GM23338 (cell line): ENCODE measurements at regions not wholly inside any gene's neighbourhood (a gene's known extent, or its start where the extent isn't known, plus 50 kb on each side); places are given as distances from the start of the nearest gene placed in this dataset.

Experiments
- ATAC-seq: fragments of 200-7000 bp; cut with Tn5 transposase; 3 replicates; pipeline ENCODE4 v1.9.1; 2020
- DNase-seq: peaks from one replicate; pipeline ENCODE4 v3.0.0-alpha.2; 2015; ENCODE audit warnings: low spot score
- H2AFZ ChIP-seq: fragments of 200-600 bp; sonication (generic); 2 replicates; pipeline ENCODE4 v1.8.0; 2016; ENCODE audit warnings: antibody characterized with exemption, mild to moderate bottlenecking, moderate library complexity
- H3F3A ChIP-seq: fragments of 200-600 bp; sonication (generic); replicated peaks from 2 replicates; pipeline ENCODE4 v1.8.0; 2017; ENCODE audit warnings: antibody characterized with exemption, mixed run types, low read depth
- H3K27ac ChIP-seq: fragments of 200-600 bp; sonication (generic); 2 replicates; pipeline ENCODE4 v1.6.1; 2016; ENCODE audit warnings: low read depth
- H3K27me3 ChIP-seq: fragments of 200-600 bp; sonication (generic); 2 replicates; pipeline ENCODE4 v1.8.0; 2016; ENCODE audit warnings: mild to moderate bottlenecking, mixed run types, moderate library complexity; ENCODE audit not compliant: insufficient read depth
- H3K36me3 ChIP-seq: fragments of 200-600 bp; sonication (generic); 2 replicates; pipeline ENCODE4 v1.8.0; 2016; ENCODE audit warnings: mild to moderate bottlenecking; ENCODE audit not compliant: insufficient read depth
- H3K4me1 ChIP-seq: fragments of 200-600 bp; sonication (generic); 2 replicates; pipeline ENCODE4 v1.8.0; 2016; ENCODE audit warnings: mild to moderate bottlenecking, moderate library complexity; ENCODE audit not compliant: insufficient read depth
- H3K4me2 ChIP-seq: fragments of 200-600 bp; sonication (generic); 2 replicates; pipeline ENCODE4 v1.7.1; 2017; ENCODE audit warnings: mixed run types
- H3K4me3 ChIP-seq: fragments of 200-600 bp; sonication (generic); 2 replicates; pipeline ENCODE4 v1.6.1; 2016; ENCODE audit warnings: mixed run types
- H3K79me2 ChIP-seq: fragments of 200-600 bp; sonication (generic); replicated peaks from 2 replicates; pipeline ENCODE4 v1.8.0; 2017; ENCODE audit warnings: mild to moderate bottlenecking; ENCODE audit not compliant: insufficient read depth
- H3K9me2 ChIP-seq: fragments of 200-600 bp; sonication (generic); 2 replicates; pipeline ENCODE4 v1.8.0; 2017; ENCODE audit not compliant: insufficient read depth
- H4K20me1 ChIP-seq: fragments of 200-600 bp; sonication (generic); replicated peaks from 2 replicates; pipeline ENCODE4 v1.8.0; 2017; ENCODE audit warnings: mild to moderate bottlenecking; ENCODE audit not compliant: insufficient read depth
- H3K27ac Mint-ChIP-seq: 2 replicates; pipeline ENCODE4 v1.8.0; 2020; ENCODE audit warnings: inconsistent platforms, mild to moderate bottlenecking, moderate library complexity, mixed read lengths
- H3K27me3 Mint-ChIP-seq: 3 replicates; pipeline ENCODE4 v1.8.0; 2022; ENCODE audit warnings: low read depth, mild to moderate bottlenecking, moderate library complexity, mixed read lengths, inconsistent platforms; ENCODE audit not compliant: insufficient read depth, poor library complexity
- H3K36me3 Mint-ChIP-seq: 3 replicates; pipeline ENCODE4 v1.8.0; 2021; ENCODE audit warnings: low read depth, mild to moderate bottlenecking, inconsistent platforms, moderate library complexity, mixed read lengths
- H3K4me1 Mint-ChIP-seq: 3 replicates; pipeline ENCODE4 v1.8.0; 2020; ENCODE audit warnings: mild to moderate bottlenecking, inconsistent platforms, mixed read lengths
- H3K4me3 Mint-ChIP-seq: 3 replicates; pipeline ENCODE4 v1.8.0; 2021; ENCODE audit warnings: moderate library complexity, mild to moderate bottlenecking, inconsistent platforms, mixed read lengths
- H3K9me3 Mint-ChIP-seq: 3 replicates; pipeline ENCODE4 v1.8.0; 2020; ENCODE audit warnings: moderate library complexity, mild to moderate bottlenecking, inconsistent platforms, mixed read lengths
- CREB1 ChIP-seq: fragments of 250-450 bp; sonication (Bioruptor Pico); IDR thresholded peaks from 2 replicates; pipeline ENCODE4 v1.5.0; 2020; ENCODE audit warnings: low read depth, mild to moderate bottlenecking, moderate library complexity
- ETS1 ChIP-seq: IDR thresholded peaks from 2 replicates; pipeline ENCODE4 v1.6.1; 2016; ENCODE audit warnings: antibody characterized with exemption
- EZH2 ChIP-seq: fragments of 200-600 bp; sonication (generic); IDR thresholded peaks from one replicate; pipeline ENCODE4 v1.8.0; 2017; ENCODE audit warnings: antibody characterized with exemption, mild to moderate bottlenecking, low read depth; ENCODE audit not compliant: unreplicated experiment
- EZH2phosphoT487 ChIP-seq: fragments of 200-600 bp; sonication (generic); IDR thresholded peaks from one replicate; pipeline ENCODE4 v1.8.1; 2018; ENCODE audit warnings: antibody characterized with exemption; ENCODE audit not compliant: unreplicated experiment
- JUNB ChIP-seq: IDR thresholded peaks from one replicate; pipeline ENCODE4 v1.6.1; 2016; ENCODE audit warnings: antibody characterized with exemption; ENCODE audit not compliant: unreplicated experiment
- NANOG ChIP-seq: IDR thresholded peaks from 2 replicates; pipeline ENCODE4 v1.6.1; 2016; ENCODE audit warnings: antibody characterized with exemption, borderline replicate concordance
- POLR2AphosphoS5 ChIP-seq: IDR thresholded peaks from 2 replicates; pipeline ENCODE4 v1.6.1; 2016; ENCODE audit warnings: antibody characterized with exemption, low read depth
- STAT1 ChIP-seq: IDR thresholded peaks from one replicate; pipeline ENCODE4 v1.6.1; 2016; ENCODE audit warnings: antibody characterized with exemption; ENCODE audit not compliant: unreplicated experiment
- ZNF114 ChIP-seq: fragments of 250-450 bp; sonication (Bioruptor Pico); IDR thresholded peaks from 2 replicates; pipeline ENCODE4 v1.5.0; 2020; ENCODE audit warnings: mild to moderate bottlenecking, moderate library complexity
- ZNF331 ChIP-seq: fragments of 250-450 bp; sonication (Bioruptor Pico); IDR thresholded peaks from 2 replicates; pipeline ENCODE4 v1.5.0; 2020; ENCODE audit warnings: low read depth, mild to moderate bottlenecking, moderate library complexity
- TF ChIP-seq, protein P1 (sequence below): IDR thresholded peaks from one replicate; pipeline ENCODE4 v1.6.1; 2018; ENCODE audit warnings: antibody characterized with exemption; ENCODE audit not compliant: unreplicated experiment
- TF ChIP-seq, protein P2 (sequence below), 2 experiments: fragments of 200-600 bp in 1 of 2; sonication (generic) in 1 of 2; conservative IDR thresholded peaks; 2 replicates each; pipeline versions ENCODE4 v1.5.1 to v1.6.1; 2016 to 2017; ENCODE audit warnings: antibody characterized with exemption in 2 of 2, low read depth in 2 of 2, mild to moderate bottlenecking in 2 of 2, moderate library complexity in 1 of 2

- TF ChIP-seq, protein P1, sequence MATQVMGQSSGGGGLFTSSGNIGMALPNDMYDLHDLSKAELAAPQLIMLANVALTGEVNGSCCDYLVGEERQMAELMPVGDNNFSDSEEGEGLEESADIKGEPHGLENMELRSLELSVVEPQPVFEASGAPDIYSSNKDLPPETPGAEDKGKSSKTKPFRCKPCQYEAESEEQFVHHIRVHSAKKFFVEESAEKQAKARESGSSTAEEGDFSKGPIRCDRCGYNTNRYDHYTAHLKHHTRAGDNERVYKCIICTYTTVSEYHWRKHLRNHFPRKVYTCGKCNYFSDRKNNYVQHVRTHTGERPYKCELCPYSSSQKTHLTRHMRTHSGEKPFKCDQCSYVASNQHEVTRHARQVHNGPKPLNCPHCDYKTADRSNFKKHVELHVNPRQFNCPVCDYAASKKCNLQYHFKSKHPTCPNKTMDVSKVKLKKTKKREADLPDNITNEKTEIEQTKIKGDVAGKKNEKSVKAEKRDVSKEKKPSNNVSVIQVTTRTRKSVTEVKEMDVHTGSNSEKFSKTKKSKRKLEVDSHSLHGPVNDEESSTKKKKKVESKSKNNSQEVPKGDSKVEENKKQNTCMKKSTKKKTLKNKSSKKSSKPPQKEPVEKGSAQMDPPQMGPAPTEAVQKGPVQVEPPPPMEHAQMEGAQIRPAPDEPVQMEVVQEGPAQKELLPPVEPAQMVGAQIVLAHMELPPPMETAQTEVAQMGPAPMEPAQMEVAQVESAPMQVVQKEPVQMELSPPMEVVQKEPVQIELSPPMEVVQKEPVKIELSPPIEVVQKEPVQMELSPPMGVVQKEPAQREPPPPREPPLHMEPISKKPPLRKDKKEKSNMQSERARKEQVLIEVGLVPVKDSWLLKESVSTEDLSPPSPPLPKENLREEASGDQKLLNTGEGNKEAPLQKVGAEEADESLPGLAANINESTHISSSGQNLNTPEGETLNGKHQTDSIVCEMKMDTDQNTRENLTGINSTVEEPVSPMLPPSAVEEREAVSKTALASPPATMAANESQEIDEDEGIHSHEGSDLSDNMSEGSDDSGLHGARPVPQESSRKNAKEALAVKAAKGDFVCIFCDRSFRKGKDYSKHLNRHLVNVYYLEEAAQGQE = no peak
- TF ChIP-seq NANOG = no peak
- no peak for TF ChIP-seq JUNB
- TF ChIP-seq EZH2 = no peak
- no peak for TF ChIP-seq ZNF114 (CRISPR knock-in tag)
These were observed 590.0 kb upstream of the SEMA3D start (continued) for GRCh38 chr7:85776691-85777345.

DNA sequence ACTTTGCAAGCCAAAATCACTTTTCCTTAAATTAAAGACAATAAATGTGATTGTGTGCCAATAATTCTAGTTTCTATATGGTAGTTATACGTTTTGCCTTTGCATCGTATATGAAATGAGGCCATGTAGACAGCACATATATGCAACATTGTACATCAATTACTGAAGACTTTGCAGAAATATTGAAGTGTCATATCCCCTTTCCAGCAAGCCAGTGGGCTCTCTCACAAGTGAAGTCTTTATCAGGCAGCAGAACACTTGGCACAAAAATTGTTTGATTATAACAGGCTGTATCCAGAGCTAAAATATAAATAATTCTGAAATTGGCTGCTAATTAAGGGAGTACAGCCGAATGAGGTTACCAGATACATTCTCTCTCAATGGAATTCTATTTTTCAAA lies 588.6 kb upstream of the SEMA3D start:
- no peaks in the 10 kb centered on the region for H3K9me2 ChIP-seq
- Mint-ChIP-seq H3K4me1 (no peaks in the 10 kb centered on the region), H3K36me3 (no peaks in the 10 kb centered on the region), H3K4me3 (no peak overlapping the region), H3K27me3 (no peaks in the 10 kb centered on the region), H3K9me3 (no peaks in the 10 kb centered on the region), H3K27ac (no peak overlapping the region)
- H2AFZ ChIP-seq = no peak overlapping the region
- H4K20me1 ChIP-seq = no peaks in the 10 kb centered on the region
- peaks cover 4% of the 10 kb centered on the region; the same call in 1 of the 2 replicates for H3K27me3 ChIP-seq
- H3K4me3 ChIP-seq = no peak overlapping the region
- no peaks in the 10 kb centered on the region for H3F3A ChIP-seq
- no peak overlapping the region for H3K27ac ChIP-seq
- ATAC-seq (no peak), DNase-seq (no peak)
- no peaks in the 10 kb centered on the region for H3K4me1 ChIP-seq
- no peaks in the 10 kb centered on the region for H3K36me3 ChIP-seq
- no peaks in the 10 kb centered on the region for H3K79me2 ChIP-seq
- TF ChIP-seq EZH2phosphoT487 = no peak
- no peak for TF ChIP-seq ZNF331
- TF ChIP-seq ZNF114 (CRISPR knock-in tag) = no peak
- no peak for TF ChIP-seq EZH2
- no peak for TF ChIP-seq NANOG
- no peak overlapping the region for H3K4me2 ChIP-seq

GRCh38 chr7:85774986-85775385 lies 588.1 kb upstream of the SEMA3D start:
- no peaks in the 10 kb centered on the region for H3K9me3 Mint-ChIP-seq
- no peaks in the 10 kb centered on the region for H3K36me3 Mint-ChIP-seq
- H3K4me2 ChIP-seq = no peak overlapping the region
- no peak overlapping the region for H3K4me3 ChIP-seq
- H3K27ac Mint-ChIP-seq = no peak overlapping the region
- H3K9me2 ChIP-seq = no peaks in the 10 kb centered on the region
- ATAC-seq (no peak), DNase-seq (no peak)
- H3K36me3 ChIP-seq = no peaks in the 10 kb centered on the region
- no peaks in the 10 kb centered on the region for H4K20me1 ChIP-seq
- peaks cover 5% of the 10 kb centered on the region; the same call in 1 of the 2 replicates for H3K27me3 ChIP-seq
- no peak overlapping the region for H3K27ac ChIP-seq
- no peaks in the 10 kb centered on the region for H3K4me1 ChIP-seq
- H3F3A ChIP-seq = no peaks in the 10 kb centered on the region
- no peaks in the 10 kb centered on the region for H3K79me2 ChIP-seq
- H3K4me3 Mint-ChIP-seq = no peak overlapping the region
- no peaks in the 10 kb centered on the region for H3K27me3 Mint-ChIP-seq
- H3K4me1 Mint-ChIP-seq = no peaks in the 10 kb centered on the region
- no peak overlapping the region for H2AFZ ChIP-seq
- TF ChIP-seq EZH2 (no peak), NANOG (no peak), EZH2phosphoT487 (no peak), POLR2AphosphoS5 (no peak), ZNF331 (no peak), CREB1 (CRISPR knock-in tag) (no peak), ETS1 (no peak), STAT1 (no peak), ZNF114 (CRISPR knock-in tag) (no peak), JUNB (no peak)
- TF ChIP-seq, protein P2, sequence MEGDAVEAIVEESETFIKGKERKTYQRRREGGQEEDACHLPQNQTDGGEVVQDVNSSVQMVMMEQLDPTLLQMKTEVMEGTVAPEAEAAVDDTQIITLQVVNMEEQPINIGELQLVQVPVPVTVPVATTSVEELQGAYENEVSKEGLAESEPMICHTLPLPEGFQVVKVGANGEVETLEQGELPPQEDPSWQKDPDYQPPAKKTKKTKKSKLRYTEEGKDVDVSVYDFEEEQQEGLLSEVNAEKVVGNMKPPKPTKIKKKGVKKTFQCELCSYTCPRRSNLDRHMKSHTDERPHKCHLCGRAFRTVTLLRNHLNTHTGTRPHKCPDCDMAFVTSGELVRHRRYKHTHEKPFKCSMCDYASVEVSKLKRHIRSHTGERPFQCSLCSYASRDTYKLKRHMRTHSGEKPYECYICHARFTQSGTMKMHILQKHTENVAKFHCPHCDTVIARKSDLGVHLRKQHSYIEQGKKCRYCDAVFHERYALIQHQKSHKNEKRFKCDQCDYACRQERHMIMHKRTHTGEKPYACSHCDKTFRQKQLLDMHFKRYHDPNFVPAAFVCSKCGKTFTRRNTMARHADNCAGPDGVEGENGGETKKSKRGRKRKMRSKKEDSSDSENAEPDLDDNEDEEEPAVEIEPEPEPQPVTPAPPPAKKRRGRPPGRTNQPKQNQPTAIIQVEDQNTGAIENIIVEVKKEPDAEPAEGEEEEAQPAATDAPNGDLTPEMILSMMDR (conservative IDR thresholded peaks at IDR 0.05; ENCODE audit: low read depth in 2 of 2) = no peak
